ENCODE measurements at regions not wholly inside any gene's neighbourhood (a gene's known extent, or its start where the extent isn't known, plus 50 kb on each side); places are given as distances from the start of the nearest gene placed in this dataset.

DNA sequence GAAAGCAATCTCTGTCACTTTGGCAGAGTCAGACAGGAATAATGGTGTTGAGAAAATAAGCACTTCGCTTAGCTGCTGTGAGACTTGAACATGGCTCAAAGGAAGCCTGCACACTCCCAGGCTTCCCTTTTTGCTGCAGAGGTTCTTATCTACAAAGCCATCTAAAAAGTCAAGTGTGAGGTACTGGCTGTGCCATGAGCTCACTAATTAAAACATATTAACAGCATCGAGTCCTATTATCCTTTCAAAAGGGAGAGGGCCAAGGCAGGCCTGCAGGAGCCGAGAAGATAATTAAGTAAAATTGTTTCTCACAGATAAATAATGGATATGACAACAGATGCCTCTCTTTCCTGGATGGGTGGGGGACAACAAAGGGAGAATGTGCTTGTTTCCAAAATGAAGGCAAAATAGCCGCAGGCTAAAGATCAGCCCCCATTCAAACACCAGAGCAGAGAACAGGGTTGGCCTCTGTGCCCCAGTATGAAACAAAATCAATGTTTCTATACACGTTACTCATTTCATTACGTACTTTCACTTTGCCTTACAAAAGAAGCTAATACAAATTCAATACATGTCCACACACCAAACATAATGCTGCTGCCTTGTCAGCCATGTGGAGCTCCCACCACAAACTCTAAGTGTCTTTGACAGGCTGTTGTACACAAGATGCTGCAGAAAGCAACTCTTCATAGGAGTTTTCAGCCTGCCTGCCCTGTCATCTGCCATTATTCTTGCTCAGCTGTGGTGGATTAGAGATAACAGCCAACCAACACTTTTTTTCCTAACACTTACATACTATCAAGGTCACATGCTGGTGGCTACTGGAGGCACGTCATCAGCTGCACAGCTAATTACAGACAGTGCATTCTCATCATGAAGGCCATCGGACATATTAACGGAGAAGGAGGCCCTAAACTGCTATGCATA lies 55.3 kb downstream of the ELAPOR2 start:
- FAIRE-seq (no peak), ATAC-seq (0 out of 3 replicates have a peak, but pooled peaks have one; percentile 16), DNase-seq (ENCODE audit: low read depth, low spot score) (no peak)
- Histone ChIP-seq H2AFZ (ENCODE audit: control insufficient read depth, low read depth, low read length) (0 out of 2 replicates have a peak overlapping the region, but pooled peaks have one; percentile 9), H3K4me3 (no peak overlapping the region), H3K36me3 (ENCODE audit: control insufficient read depth in 2 of 2, insufficient read depth in 2 of 2, low read length in 1 of 2) (no peaks in the 10 kb centered on the region), H3K27ac (ENCODE audit: control insufficient read depth, insufficient read depth) (no peak overlapping the region), H3K9ac (ENCODE audit: control insufficient read depth, insufficient read depth, low read length) (no peak overlapping the region), H3K27me3 (replicated peaks in 1 of 2; ENCODE audit: control insufficient read depth in 2 of 2, insufficient read depth in 2 of 2, low read length in 1 of 2) (no peaks in the 10 kb centered on the region), H3K4me2 (ENCODE audit: control insufficient read depth, insufficient read depth) (no peak overlapping the region), H3K79me2 (ENCODE audit: control insufficient read depth, insufficient read depth, low read length) (no peaks in the 10 kb centered on the region), H4K20me1 (ENCODE audit: control insufficient read depth, insufficient read depth) (no peaks in the 10 kb centered on the region), H3K9me3 (replicated peaks; ENCODE audit: control insufficient read depth, insufficient read depth, low read length) (no peaks in the 10 kb centered on the region), H3K4me1 (ENCODE audit: control insufficient read depth, insufficient read depth, low read length) (no peaks in the 10 kb centered on the region)
- CTCF ChIA-PET = interaction anchor here (0.8 to 1.1 kb wide), 2 partner anchors 12 to 77 kb away, joined by 3 read pairs; no protein-coding TSS in a partner anchor
- BruUV-seq (replicated peaks) = no TSS peak
- 66% methylated on average over 9 of the region's 9 CpGs for WGBS (ENCODE audit: insufficient coverage, insufficient replicate concordance, low lambda C conversion rate, missing lambda C conversion rate)
- in situ Hi-C loops (cut with MboI) = no loop called here
- TF ChIP-seq, protein P1, sequence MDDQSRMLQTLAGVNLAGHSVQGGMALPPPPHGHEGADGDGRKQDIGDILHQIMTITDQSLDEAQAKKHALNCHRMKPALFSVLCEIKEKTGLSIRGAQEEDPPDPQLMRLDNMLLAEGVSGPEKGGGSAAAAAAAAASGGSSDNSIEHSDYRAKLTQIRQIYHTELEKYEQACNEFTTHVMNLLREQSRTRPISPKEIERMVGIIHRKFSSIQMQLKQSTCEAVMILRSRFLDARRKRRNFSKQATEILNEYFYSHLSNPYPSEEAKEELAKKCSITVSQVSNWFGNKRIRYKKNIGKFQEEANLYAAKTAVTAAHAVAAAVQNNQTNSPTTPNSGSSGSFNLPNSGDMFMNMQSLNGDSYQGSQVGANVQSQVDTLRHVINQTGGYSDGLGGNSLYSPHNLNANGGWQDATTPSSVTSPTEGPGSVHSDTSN (IDR thresholded peaks at IDR 0.05; ENCODE audit: insufficient replicate concordance, low read depth, low read length) = no peak
- TF ChIP-seq CBX3 (IDR thresholded peaks at IDR 0.05; ENCODE audit: borderline replicate concordance, low read depth) (no peak), CHD4 (IDR thresholded peaks at IDR 0.05) (no peak), PML (IDR thresholded peaks at IDR 0.05; ENCODE audit: low read length) (no peak), TCF12 (IDR thresholded peaks at IDR 0.05; ENCODE audit: low read depth, low read length) (no peak), CREB1 (IDR thresholded peaks at IDR 0.05; ENCODE audit: low read depth) (no peak), ATF7 (IDR thresholded peaks at IDR 0.05; ENCODE audit: low read depth) (no peak), POLR2A (IDR thresholded peaks at IDR 0.05; ENCODE audit: low read depth, low read length) (no peak)
- TF ChIP-seq, protein P2, sequence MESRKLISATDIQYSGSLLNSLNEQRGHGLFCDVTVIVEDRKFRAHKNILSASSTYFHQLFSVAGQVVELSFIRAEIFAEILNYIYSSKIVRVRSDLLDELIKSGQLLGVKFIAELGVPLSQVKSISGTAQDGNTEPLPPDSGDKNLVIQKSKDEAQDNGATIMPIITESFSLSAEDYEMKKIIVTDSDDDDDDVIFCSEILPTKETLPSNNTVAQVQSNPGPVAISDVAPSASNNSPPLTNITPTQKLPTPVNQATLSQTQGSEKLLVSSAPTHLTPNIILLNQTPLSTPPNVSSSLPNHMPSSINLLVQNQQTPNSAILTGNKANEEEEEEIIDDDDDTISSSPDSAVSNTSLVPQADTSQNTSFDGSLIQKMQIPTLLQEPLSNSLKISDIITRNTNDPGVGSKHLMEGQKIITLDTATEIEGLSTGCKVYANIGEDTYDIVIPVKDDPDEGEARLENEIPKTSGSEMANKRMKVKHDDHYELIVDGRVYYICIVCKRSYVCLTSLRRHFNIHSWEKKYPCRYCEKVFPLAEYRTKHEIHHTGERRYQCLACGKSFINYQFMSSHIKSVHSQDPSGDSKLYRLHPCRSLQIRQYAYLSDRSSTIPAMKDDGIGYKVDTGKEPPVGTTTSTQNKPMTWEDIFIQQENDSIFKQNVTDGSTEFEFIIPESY (IDR thresholded peaks at IDR 0.05) = no peak
- TF ChIP-seq, protein P3, sequence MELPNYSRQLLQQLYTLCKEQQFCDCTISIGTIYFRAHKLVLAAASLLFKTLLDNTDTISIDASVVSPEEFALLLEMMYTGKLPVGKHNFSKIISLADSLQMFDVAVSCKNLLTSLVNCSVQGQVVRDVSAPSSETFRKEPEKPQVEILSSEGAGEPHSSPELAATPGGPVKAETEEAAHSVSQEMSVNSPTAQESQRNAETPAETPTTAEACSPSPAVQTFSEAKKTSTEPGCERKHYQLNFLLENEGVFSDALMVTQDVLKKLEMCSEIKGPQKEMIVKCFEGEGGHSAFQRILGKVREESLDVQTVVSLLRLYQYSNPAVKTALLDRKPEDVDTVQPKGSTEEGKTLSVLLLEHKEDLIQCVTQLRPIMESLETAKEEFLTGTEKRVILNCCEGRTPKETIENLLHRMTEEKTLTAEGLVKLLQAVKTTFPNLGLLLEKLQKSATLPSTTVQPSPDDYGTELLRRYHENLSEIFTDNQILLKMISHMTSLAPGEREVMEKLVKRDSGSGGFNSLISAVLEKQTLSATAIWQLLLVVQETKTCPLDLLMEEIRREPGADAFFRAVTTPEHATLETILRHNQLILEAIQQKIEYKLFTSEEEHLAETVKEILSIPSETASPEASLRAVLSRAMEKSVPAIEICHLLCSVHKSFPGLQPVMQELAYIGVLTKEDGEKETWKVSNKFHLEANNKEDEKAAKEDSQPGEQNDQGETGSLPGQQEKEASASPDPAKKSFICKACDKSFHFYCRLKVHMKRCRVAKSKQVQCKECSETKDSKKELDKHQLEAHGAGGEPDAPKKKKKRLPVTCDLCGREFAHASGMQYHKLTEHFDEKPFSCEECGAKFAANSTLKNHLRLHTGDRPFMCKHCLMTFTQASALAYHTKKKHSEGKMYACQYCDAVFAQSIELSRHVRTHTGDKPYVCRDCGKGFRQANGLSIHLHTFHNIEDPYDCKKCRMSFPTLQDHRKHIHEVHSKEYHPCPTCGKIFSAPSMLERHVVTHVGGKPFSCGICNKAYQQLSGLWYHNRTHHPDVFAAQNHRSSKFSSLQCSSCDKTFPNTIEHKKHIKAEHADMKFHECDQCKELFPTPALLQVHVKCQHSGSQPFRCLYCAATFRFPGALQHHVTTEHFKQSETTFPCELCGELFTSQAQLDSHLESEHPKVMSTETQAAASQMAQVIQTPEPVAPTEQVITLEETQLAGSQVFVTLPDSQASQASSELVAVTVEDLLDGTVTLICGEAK (IDR thresholded peaks at IDR 0.05; ENCODE audit: borderline replicate concordance) = no peak
- TF ChIP-seq, protein P4, sequence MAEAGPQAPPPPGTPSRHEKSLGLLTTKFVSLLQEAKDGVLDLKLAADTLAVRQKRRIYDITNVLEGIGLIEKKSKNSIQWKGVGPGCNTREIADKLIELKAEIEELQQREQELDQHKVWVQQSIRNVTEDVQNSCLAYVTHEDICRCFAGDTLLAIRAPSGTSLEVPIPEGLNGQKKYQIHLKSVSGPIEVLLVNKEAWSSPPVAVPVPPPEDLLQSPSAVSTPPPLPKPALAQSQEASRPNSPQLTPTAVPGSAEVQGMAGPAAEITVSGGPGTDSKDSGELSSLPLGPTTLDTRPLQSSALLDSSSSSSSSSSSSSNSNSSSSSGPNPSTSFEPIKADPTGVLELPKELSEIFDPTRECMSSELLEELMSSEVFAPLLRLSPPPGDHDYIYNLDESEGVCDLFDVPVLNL (IDR thresholded peaks at IDR 0.05; ENCODE audit: low read depth, low read length) = no peak
- RAD21 ChIA-PET (ENCODE audit: unreplicated experiment) = no interaction called here
- POLR2A ChIA-PET = interaction anchor here (0.6 kb wide), 1 partner anchor 12 kb away, joined by 3 read pairs; no protein-coding TSS in a partner anchor
- intact Hi-C loops (cut with micrococcal nuclease; ENCODE audit: unreplicated experiment) = no loop called here
- SMC1A ChIA-PET (ENCODE audit: uncharacterized antibody, unreplicated experiment) = interaction anchor here (1.3 kb wide), 1 partner anchor 12 kb away, joined by 4 read pairs; no protein-coding TSS in a partner anchor
